ENCODE measurements at regions not wholly inside any gene's neighbourhood (a gene's known extent, or its start where the extent isn't known, plus 50 kb on each side); places are given as distances from the start of the nearest gene placed in this dataset.

DNA sequence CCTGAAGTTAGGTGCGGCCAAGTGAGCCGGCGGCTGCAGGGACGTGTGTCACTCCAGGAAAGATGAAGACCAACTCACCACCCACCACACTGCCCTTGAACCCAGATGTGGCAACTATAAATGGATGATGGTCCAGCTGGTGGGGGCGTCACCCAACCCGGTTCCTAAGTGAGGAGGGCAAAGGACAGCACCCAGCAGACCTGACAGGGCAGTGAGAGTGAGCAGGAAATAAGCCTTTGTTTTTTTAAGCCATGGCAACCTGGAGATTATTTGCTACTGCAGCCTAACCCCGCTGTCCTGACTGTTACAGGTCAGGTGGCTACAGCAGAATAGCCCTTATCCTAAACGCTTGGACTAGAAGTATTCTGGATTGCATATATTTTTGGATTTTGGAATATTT, 228.9 kb downstream of the CTTN start:
- TF ChIP-seq, protein P1, sequence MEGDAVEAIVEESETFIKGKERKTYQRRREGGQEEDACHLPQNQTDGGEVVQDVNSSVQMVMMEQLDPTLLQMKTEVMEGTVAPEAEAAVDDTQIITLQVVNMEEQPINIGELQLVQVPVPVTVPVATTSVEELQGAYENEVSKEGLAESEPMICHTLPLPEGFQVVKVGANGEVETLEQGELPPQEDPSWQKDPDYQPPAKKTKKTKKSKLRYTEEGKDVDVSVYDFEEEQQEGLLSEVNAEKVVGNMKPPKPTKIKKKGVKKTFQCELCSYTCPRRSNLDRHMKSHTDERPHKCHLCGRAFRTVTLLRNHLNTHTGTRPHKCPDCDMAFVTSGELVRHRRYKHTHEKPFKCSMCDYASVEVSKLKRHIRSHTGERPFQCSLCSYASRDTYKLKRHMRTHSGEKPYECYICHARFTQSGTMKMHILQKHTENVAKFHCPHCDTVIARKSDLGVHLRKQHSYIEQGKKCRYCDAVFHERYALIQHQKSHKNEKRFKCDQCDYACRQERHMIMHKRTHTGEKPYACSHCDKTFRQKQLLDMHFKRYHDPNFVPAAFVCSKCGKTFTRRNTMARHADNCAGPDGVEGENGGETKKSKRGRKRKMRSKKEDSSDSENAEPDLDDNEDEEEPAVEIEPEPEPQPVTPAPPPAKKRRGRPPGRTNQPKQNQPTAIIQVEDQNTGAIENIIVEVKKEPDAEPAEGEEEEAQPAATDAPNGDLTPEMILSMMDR (conservative IDR thresholded peaks at IDR 0.05 in 1 of 2, IDR thresholded peaks at IDR 0.05 in 1 of 2; ENCODE audit: low read depth in 1 of 2, low read length in 2 of 2): no peak
- TF ChIP-seq EZH2 (IDR thresholded peaks at IDR 0.05; ENCODE audit: low read length, missing control alignments): no peak
